ENCODE measurements at regions not wholly inside any gene's neighbourhood (a gene's known extent, or its start where the extent isn't known, plus 50 kb on each side); places are given as distances from the start of the nearest gene placed in this dataset.

DNA sequence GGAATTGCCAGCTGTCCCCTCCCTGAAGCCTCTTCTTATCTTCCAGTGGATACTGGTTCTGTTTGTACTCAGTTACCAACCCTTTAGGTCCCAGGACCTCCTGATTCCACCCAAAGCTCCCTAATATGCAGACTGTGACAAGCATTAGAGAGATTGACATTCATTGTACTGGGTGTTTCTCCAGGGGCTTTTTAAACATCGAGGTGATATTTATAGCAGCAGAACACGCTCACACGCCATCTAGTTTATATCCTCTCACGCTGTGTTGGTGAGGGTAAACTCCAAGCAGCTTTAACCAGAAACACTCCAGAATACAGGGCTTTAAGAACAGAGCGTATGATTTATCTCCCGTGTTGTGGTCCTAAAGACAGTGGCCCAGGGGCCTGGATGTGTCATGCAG lies 238.4 kb downstream of the IRF8 start:
- Histone ChIP-seq H3K79me2 (ENCODE audit: low read depth) (no peaks in the 10 kb centered on the region), H3F3A (ENCODE audit: low read depth) (no peaks in the 10 kb centered on the region), H4K20me1 (ENCODE audit: low read depth) (no peaks in the 10 kb centered on the region), H3K9me3 (ENCODE audit: low read depth) (no peaks in the 10 kb centered on the region), H3K27ac (no peak overlapping the region), H3K4me3 (no peak overlapping the region), H3K4me1 (no peaks in the 10 kb centered on the region), H3K4me2 (no peak overlapping the region), H3K27me3 (no peaks in the 10 kb centered on the region), H3K36me3 (no peaks in the 10 kb centered on the region), H2AFZ (replicated peaks) (no peak overlapping the region), H3K9ac (no peak overlapping the region)
- H3K27ac Mint-ChIP-seq: no peak overlapping the region
- H3K36me3 Mint-ChIP-seq: no peaks in the 10 kb centered on the region
- no peak overlapping the region for H3K4me3 Mint-ChIP-seq
- no peaks in the 10 kb centered on the region for H3K4me1 Mint-ChIP-seq
- H3K27me3 Mint-ChIP-seq (ENCODE audit: insufficient read depth, low read depth): peaks cover 2% of the 10 kb centered on the region
- no peak for DNase-seq (ENCODE audit: low spot score)
- no peaks in the 10 kb centered on the region for H3K9me3 Mint-ChIP-seq
- TF ChIP-seq, protein P1, sequence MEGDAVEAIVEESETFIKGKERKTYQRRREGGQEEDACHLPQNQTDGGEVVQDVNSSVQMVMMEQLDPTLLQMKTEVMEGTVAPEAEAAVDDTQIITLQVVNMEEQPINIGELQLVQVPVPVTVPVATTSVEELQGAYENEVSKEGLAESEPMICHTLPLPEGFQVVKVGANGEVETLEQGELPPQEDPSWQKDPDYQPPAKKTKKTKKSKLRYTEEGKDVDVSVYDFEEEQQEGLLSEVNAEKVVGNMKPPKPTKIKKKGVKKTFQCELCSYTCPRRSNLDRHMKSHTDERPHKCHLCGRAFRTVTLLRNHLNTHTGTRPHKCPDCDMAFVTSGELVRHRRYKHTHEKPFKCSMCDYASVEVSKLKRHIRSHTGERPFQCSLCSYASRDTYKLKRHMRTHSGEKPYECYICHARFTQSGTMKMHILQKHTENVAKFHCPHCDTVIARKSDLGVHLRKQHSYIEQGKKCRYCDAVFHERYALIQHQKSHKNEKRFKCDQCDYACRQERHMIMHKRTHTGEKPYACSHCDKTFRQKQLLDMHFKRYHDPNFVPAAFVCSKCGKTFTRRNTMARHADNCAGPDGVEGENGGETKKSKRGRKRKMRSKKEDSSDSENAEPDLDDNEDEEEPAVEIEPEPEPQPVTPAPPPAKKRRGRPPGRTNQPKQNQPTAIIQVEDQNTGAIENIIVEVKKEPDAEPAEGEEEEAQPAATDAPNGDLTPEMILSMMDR (IDR thresholded peaks at IDR 0.05): no peak
- TF ChIP-seq EZH2 (IDR thresholded peaks at IDR 0.05): no peak
- no peak for TF ChIP-seq EZH2phosphoT487 (IDR thresholded peaks at IDR 0.05)

DNA sequence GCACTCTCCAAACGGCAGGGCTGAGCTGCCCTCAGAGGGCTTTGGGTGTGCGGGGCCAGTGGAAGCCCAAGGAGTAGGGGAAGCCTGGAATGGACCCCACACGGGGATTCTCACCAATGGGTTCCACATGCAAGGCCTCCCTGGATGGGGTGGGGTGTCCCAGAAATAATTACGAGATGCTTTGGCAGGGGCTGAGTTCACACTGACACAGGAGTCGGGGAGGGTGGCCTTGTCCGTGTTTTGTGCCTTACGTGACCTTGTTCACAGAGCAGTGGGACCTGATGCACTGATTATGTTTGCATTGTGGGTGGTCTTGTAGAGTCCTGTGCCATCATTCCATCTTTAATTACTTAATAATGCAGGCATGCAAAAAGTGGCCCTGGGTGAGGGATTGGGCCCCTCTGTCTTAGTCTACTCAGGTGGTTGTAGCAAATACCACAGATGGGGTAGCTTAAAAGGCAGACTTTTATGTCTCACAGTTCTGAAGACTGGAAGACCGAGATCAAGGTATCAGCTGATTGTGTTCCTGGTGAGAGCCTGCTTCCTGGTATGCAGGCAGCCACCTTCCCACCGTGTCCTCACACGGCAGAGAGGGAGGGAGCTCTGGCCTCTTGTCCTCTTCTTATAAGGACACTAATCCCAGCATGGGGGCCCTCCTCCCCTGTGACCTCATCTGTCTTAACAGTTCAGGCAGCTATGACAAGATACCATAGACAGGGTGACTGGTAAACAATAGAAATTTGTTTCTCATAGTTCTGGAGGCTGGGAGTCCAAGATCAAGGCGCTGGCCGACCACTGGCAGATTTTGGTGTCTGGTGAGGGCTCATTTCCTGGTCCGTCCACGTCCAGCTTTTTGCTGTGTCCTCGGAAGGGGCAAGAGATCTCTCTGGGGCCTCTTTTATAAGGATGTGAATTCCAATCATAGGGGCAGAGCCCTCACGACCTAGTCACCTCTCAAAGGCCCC lies 239.4 kb downstream of the IRF8 start:
- H3K9me3 ChIP-seq (ENCODE audit: low read depth): no peaks in the 10 kb centered on the region
- TF ChIP-seq EZH2 (IDR thresholded peaks at IDR 0.05): no peak
- TF ChIP-seq, protein P1 (IDR thresholded peaks at IDR 0.05): no peak
- no peak for TF ChIP-seq EZH2phosphoT487 (IDR thresholded peaks at IDR 0.05)
- no peak overlapping the region for H2AFZ ChIP-seq (replicated peaks)
- H3K27me3 Mint-ChIP-seq (ENCODE audit: insufficient read depth, low read depth): peaks cover 5% of the 10 kb centered on the region
- no peak overlapping the region for H3K27ac ChIP-seq
- no peaks in the 10 kb centered on the region for H3F3A ChIP-seq (ENCODE audit: low read depth)
- no peaks in the 10 kb centered on the region for H3K27me3 ChIP-seq
- no peaks in the 10 kb centered on the region for H3K36me3 ChIP-seq
- H4K20me1 ChIP-seq (ENCODE audit: low read depth): no peaks in the 10 kb centered on the region
- DNase-seq (ENCODE audit: low spot score): no peak
- H3K4me2 ChIP-seq: no peak overlapping the region
- no peak overlapping the region for H3K27ac Mint-ChIP-seq
- no peaks in the 10 kb centered on the region for H3K9me3 Mint-ChIP-seq
- no peak overlapping the region for H3K4me3 Mint-ChIP-seq
- no peaks in the 10 kb centered on the region for H3K4me1 Mint-ChIP-seq
- no peaks in the 10 kb centered on the region for H3K36me3 Mint-ChIP-seq
- no peak overlapping the region for H3K9ac ChIP-seq
- H3K4me3 ChIP-seq: no peak overlapping the region
- H3K79me2 ChIP-seq (ENCODE audit: low read depth): no peaks in the 10 kb centered on the region
- H3K4me1 ChIP-seq: no peaks in the 10 kb centered on the region

- H2AFZ ChIP-seq (replicated peaks): no peak overlapping the region
- H4K20me1 ChIP-seq (ENCODE audit: low read depth): no peaks in the 10 kb centered on the region
- H3K4me2 ChIP-seq: no peak overlapping the region
- no peak for DNase-seq (ENCODE audit: low spot score)
- TF ChIP-seq, protein P1 (IDR thresholded peaks at IDR 0.05): no peak
- TF ChIP-seq EZH2 (IDR thresholded peaks at IDR 0.05): no peak
- TF ChIP-seq EZH2phosphoT487 (IDR thresholded peaks at IDR 0.05): no peak
- H3K79me2 ChIP-seq (ENCODE audit: low read depth): no peaks in the 10 kb centered on the region
- Mint-ChIP-seq H3K9me3 (no peaks in the 10 kb centered on the region), H3K27me3 (ENCODE audit: insufficient read depth, low read depth) (peaks cover 6% of the 10 kb centered on the region), H3K36me3 (no peaks in the 10 kb centered on the region), H3K4me1 (no peaks in the 10 kb centered on the region), H3K4me3 (no peak overlapping the region), H3K27ac (no peak overlapping the region)
- peaks cover 15% of the 10 kb centered on the region for H3F3A ChIP-seq (ENCODE audit: low read depth)
- H3K9me3 ChIP-seq (ENCODE audit: low read depth): no peaks in the 10 kb centered on the region
- no peak overlapping the region for H3K27ac ChIP-seq
- H3K36me3 ChIP-seq: no peaks in the 10 kb centered on the region
- H3K9ac ChIP-seq: no peak overlapping the region
- peaks cover 4% of the 10 kb centered on the region for H3K27me3 ChIP-seq
- H3K4me1 ChIP-seq: no peaks in the 10 kb centered on the region
- no peak overlapping the region for H3K4me3 ChIP-seq
Measured at GRCh38 chr16:86142801-86143236, 243.9 kb downstream of the IRF8 start.

Data from neural progenitor cell (in vitro differentiated cells).